Heart left ventricle (tissue), 13 donors: ENCODE measurements at regions not wholly inside any gene's neighbourhood (a gene's known extent, or its start where the extent isn't known, plus 50 kb on each side); places are given as distances from the start of the nearest gene placed in this dataset.

Source experiments
- CTCF ChIP-seq, 12 donors: fragments of 200-600 bp; sonication (generic) in 4 of 12; IDR thresholded peaks; one replicate each; pipeline versions ENCODE4 v1.5.0 to v1.8.0; 2018 to 2022; ENCODE audit warnings: antibody characterized with exemption in 12 of 12, mild to moderate bottlenecking in 5 of 12
- POLR2A ChIP-seq, 2 donors: fragments of 450-650 bp; IDR thresholded peaks; one replicate each; pipeline ENCODE4 v1.6.1; 2017; ENCODE audit warnings: antibody characterized with exemption in 2 of 2, mild to moderate bottlenecking in 2 of 2, moderate library complexity in 2 of 2
- donor health status: ischemic (EF 13 %, LVEDD 7.1; RV severe dilation, severe dysfunction).
- donor health status: DM: no; HTN: yes; CAD: no.
- donor health status: DM: no; HTN: no; CAD: no.
- donor health status: ischemic (EF 25% LVEDD 6.9; RV normal size, moderate dysfunction).
- donor health status: ischemic (EF 25% LVEDD 5.7; RV mildly dilated, moderate dysfunction).
- donor health status: ischemic (EF 35%, LVEDD 5.7; RV mildly dilated, moderate dysfunction).
- donor health status: nonischemic (EF 11% LVEDD 7.7; RV severe dilation, severe dysfunction).
- donor health status: DM: yes; HTN: yes; CAD: no.
- donor health status: PGD.
- donor health status: ischemic (EF 29% LVEDD 5.4; RV normal size, mild dysfunction).
- donor health status: nonischemic (EF 23%, LVEDD 6.1; RV moderate dilation, normal function).

- TF ChIP-seq CTCF (IDR thresholded peaks at IDR 0.05) (no peak), POLR2A (IDR thresholded peaks at IDR 0.05) (no peak)
Measured at GRCh38 chr3:147008458-147008857, 397.9 kb downstream of the ZIC4 start.
